Chondrocyte (in vitro differentiated cells): ENCODE measurements at regions not wholly inside any gene's neighbourhood (a gene's known extent, or its start where the extent isn't known, plus 50 kb on each side); places are given as distances from the start of the nearest gene placed in this dataset.
A peak's percentile ranks its signal among the peaks of the same experiment; 100 is the strongest.

Source experiments
- DNase-seq: peaks from one replicate; pipeline ENCODE4 v3.0.0; 2021; ENCODE audit warnings: mixed read lengths, low spot score
- H3K27ac Mint-ChIP-seq: one replicate; pipeline ENCODE4 v1.8.0; 2021; ENCODE audit warnings: mild to moderate bottlenecking, moderate library complexity, mixed read lengths; ENCODE audit not compliant: unreplicated experiment
- H3K27me3 Mint-ChIP-seq: 2 replicates; pipeline ENCODE4 v1.8.0; 2021; ENCODE audit warnings: low read depth, mixed read lengths
- H3K36me3 Mint-ChIP-seq: 2 replicates; pipeline ENCODE4 v1.8.0; 2021; ENCODE audit warnings: low read depth, mixed read lengths
- H3K4me1 Mint-ChIP-seq: 2 replicates; pipeline ENCODE4 v1.8.0; 2021; ENCODE audit warnings: low read depth, mild to moderate bottlenecking, mixed read lengths
- H3K4me3 Mint-ChIP-seq: one replicate; pipeline ENCODE4 v1.8.0; 2021; ENCODE audit warnings: mild to moderate bottlenecking, moderate library complexity, mixed read lengths; ENCODE audit not compliant: unreplicated experiment
- H3K9me3 Mint-ChIP-seq: 2 replicates; pipeline ENCODE4 v1.8.0; 2021; ENCODE audit warnings: low read depth, mixed read lengths
- CTCF ChIP-seq: fragments of 200-600 bp; sonication (generic); IDR thresholded peaks from 2 replicates; pipeline ENCODE4 v1.5.0; 2021; ENCODE audit warnings: antibody characterized with exemption, mild to moderate bottlenecking, moderate library complexity

DNA sequence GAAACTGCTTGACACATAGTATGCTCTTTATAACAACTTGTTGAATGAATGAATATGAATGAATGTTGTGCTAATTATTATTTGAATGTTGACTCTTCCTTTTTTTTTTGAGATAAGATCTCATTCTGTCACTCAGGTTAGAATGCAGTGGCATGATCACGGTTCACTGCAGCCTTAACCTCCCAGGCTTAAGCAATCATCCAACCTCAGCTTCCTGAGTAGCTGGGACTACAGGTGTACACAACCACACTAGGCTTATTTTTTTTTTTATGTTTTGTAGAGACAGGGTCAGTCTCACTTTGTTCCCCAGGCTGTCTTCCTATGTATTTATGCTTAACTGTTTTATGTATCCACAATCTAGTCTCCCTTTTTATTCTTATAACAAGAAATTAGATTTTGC is 114.7 kb upstream of the WDFY3 start:
- TF ChIP-seq CTCF = no peak
- Mint-ChIP-seq H3K9me3 (no peaks in the 10 kb centered on the region), H3K27ac (no peak overlapping the region), H3K4me3 (no peak overlapping the region), H3K36me3 (no peaks in the 10 kb centered on the region), H3K4me1 (no peaks in the 10 kb centered on the region), H3K27me3 (peaks cover 2% of the 10 kb centered on the region)
- no peak for DNase-seq

DNA sequence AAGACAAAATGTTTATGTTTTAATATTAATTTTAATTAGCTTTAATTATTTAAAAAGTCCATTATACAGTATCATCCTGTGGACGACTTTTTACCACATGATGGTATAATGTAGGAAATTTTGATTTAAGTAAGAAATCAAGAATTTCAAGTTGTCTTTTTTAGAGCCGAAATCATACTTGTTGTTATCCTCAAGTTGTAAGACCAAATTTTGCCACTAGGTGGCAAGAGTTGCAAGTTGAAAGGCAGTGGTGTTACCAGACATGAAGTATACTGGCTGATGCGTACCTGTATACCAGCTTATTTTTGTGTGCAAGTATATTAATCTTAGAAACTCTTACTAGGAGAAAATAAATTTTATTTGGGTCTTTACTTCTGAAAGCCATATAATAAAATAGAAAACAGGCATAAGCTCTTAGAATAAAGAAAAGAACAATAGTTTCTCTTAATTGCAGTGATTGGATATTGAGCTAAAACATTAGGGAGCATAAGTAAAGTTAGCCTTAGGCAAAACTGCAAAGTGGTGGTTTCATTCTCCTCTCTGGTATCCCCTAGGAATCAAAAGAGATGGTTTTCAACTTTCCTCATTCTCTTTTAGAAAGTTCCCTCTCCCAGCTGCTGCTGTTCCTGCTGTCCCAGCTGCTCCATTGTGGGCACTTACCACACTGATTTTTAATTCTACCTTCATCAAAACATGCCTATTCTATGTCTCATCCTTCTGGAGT is 118.0 kb upstream of the WDFY3 start:
- TF ChIP-seq CTCF = peak; percentile 85
- DNase-seq = no peak
- Mint-ChIP-seq H3K27ac (no peak overlapping the region), H3K27me3 (peaks cover 3% of the 10 kb centered on the region), H3K4me1 (no peaks in the 10 kb centered on the region), H3K4me3 (no peak overlapping the region), H3K9me3 (peaks cover 2% of the 10 kb centered on the region), H3K36me3 (no peaks in the 10 kb centered on the region)

- Mint-ChIP-seq H3K27ac (no peak overlapping the region), H3K4me1 (peaks cover 4% of the 10 kb centered on the region), H3K9me3 (peaks cover 2% of the 10 kb centered on the region), H3K4me3 (no peak overlapping the region), H3K27me3 (peaks cover 6% of the 10 kb centered on the region), H3K36me3 (no peaks in the 10 kb centered on the region)
- TF ChIP-seq CTCF = no peak
- DNase-seq = no peak
Observed at GRCh38 chr4:85086721-85087120, 120.2 kb upstream of the WDFY3 start.

DNA sequence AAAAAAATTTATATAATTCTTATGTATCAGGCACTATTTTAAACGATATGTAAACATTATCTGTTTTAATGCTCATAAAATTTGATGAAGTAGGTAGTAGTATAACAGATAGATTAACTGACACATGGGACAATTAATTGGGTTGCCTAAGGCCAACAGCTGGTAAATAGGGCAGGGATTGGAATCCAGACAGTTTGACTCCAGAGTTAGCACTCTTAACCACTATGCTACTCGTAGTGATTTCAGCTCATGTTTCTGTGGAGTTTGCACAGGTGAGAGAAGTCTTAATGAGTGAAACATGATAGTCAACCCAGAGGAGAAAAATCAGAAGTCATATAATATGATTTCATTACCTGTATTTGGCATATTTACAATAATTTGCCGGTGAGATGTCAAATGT is 126.0 kb upstream of the WDFY3 start:
- Mint-ChIP-seq H3K27me3 (peaks cover 13% of the 10 kb centered on the region), H3K27ac (no peak overlapping the region), H3K4me3 (no peak overlapping the region), H3K4me1 (peaks cover 5% of the 10 kb centered on the region), H3K9me3 (peaks cover 8% of the 10 kb centered on the region), H3K36me3 (no peaks in the 10 kb centered on the region)
- no peak for DNase-seq
- no peak for TF ChIP-seq CTCF

- H3K27ac Mint-ChIP-seq = no peak overlapping the region
- DNase-seq = no peak
- no peaks in the 10 kb centered on the region for H3K36me3 Mint-ChIP-seq
- no peak for TF ChIP-seq CTCF
- H3K4me3 Mint-ChIP-seq = no peak overlapping the region
- H3K27me3 Mint-ChIP-seq = peaks cover 13% of the 10 kb centered on the region
- peaks cover 5% of the 10 kb centered on the region for H3K4me1 Mint-ChIP-seq
- peaks cover 11% of the 10 kb centered on the region for H3K9me3 Mint-ChIP-seq
Observed at GRCh38 chr4:85092943-85093342, 126.5 kb upstream of the WDFY3 start.
